Heart left ventricle (tissue), 16 donors: ENCODE measurements at regions not wholly inside any gene's neighbourhood (a gene's known extent, or its start where the extent isn't known, plus 50 kb on each side); places are given as distances from the start of the nearest gene placed in this dataset.
A peak's percentile ranks its signal among the peaks of the same experiment; 100 is the strongest.

Experiments used
- ATAC-seq, 4 donors: fragments of 200-7000 bp; cut with Tn5 transposase; one replicate each; pipeline ENCODE4 v1.9.1; 2020 to 2022; ENCODE audit warnings: moderate library complexity in 4 of 4, mild to moderate bottlenecking in 3 of 4, moderate number of reproducible peaks in 1 of 4
- DNase-seq, 5 donors: peaks; one replicate each; pipeline ENCODE4 v3.0.0-alpha.2; 2020
- H3K27ac ChIP-seq, 12 donors: fragments of 200-600 bp; sonication (generic) in 4 of 12; one replicate each; pipeline versions ENCODE4 v1.5.0 to v1.8.0; 2016 to 2022; ENCODE audit warnings: mild to moderate bottlenecking in 2 of 12
- H3K27me3 ChIP-seq, 9 donors: fragments of 200-600 bp; sonication (generic) in 2 of 9; one replicate each; pipeline versions ENCODE4 v1.5.1 to v1.8.0; 2016 to 2022; ENCODE audit warnings: mild to moderate bottlenecking in 3 of 9
- H3K36me3 ChIP-seq, 9 donors: fragments of 200-600 bp; sonication (generic) in 2 of 9; one replicate each; pipeline versions ENCODE4 v1.5.0 to v1.8.0; 2018 to 2022; ENCODE audit warnings: mild to moderate bottlenecking in 2 of 9
- H3K4me1 ChIP-seq, 12 donors: fragments of 200-600 bp; sonication (generic) in 4 of 12; one replicate each; pipeline versions ENCODE4 v1.5.0 to v1.8.0; 2016 to 2022; ENCODE audit warnings: mild to moderate bottlenecking in 3 of 12
- H3K4me3 ChIP-seq, 12 donors: fragments of 200-600 bp; sonication (generic) in 4 of 12; one replicate each; pipeline versions ENCODE4 v1.5.0 to v1.8.0; 2017 to 2022; ENCODE audit warnings: mild to moderate bottlenecking in 9 of 12, moderate library complexity in 4 of 12
- H3K9me3 ChIP-seq, 12 donors: fragments of 200-600 bp; sonication (generic) in 4 of 12; one replicate each; pipeline versions ENCODE4 v1.5.0 to v1.8.0; 2016 to 2022; ENCODE audit warnings: mild to moderate bottlenecking in 1 of 12
- POLR2A ChIP-seq, 2 donors: fragments of 450-650 bp; IDR thresholded peaks; one replicate each; pipeline ENCODE4 v1.6.1; 2017; ENCODE audit warnings: antibody characterized with exemption in 2 of 2, mild to moderate bottlenecking in 2 of 2, moderate library complexity in 2 of 2
- WGBS, 4 donors: extraction: QIAGEN DNeasy Blood & Tissue Kit in 2 of 4; methylation state at CpG; one replicate each; pipeline versions ENCODE4 v1.1.5 to v1.1.7; 2013 to 2018; 5-methylcytosine and 5-hydroxymethylcytosine counted together
- intact Hi-C, 10 donors: fragments of 100-400 bp; cut with DNase I; formaldehyde crosslinking; loops; one replicate each; pipeline versions ENCODE4 v1.11.1 to v1.14.2; 2022
- TF ChIP-seq, protein P1 (sequence below), 12 donors: fragments of 200-600 bp; sonication (generic) in 4 of 12; IDR thresholded peaks; one replicate each; pipeline versions ENCODE4 v1.5.0 to v1.8.0; 2018 to 2022; ENCODE audit warnings: antibody characterized with exemption in 12 of 12, mild to moderate bottlenecking in 5 of 12
- donor health status: ischemic (EF 13 %, LVEDD 7.1; RV severe dilation, severe dysfunction).
- donor health status: healthy with polysubstance abuse.
- donor health status: DM: no; HTN: yes; CAD: no.
- donor health status: DM: no; HTN: no; CAD: no.
- donor health status: ischemic (EF 25% LVEDD 6.9; RV normal size, moderate dysfunction).
- donor health status: ischemic (EF 25% LVEDD 5.7; RV mildly dilated, moderate dysfunction).
- donor health status: healthy.
- donor health status: DM: yes; HTN: yes; CAD: no.
- donor health status: ischemic (EF 35%, LVEDD 5.7; RV mildly dilated, moderate dysfunction).
- donor health status: nonischemic (EF 11% LVEDD 7.7; RV severe dilation, severe dysfunction).
- donor health status: DM: yes; HTN: yes; CAD: no.
- donor health status: PGD.
- donor health status: ischemic (EF 29% LVEDD 5.4; RV normal size, mild dysfunction).
- donor health status: nonischemic (EF 23%, LVEDD 6.1; RV moderate dilation, normal function).

DNA sequence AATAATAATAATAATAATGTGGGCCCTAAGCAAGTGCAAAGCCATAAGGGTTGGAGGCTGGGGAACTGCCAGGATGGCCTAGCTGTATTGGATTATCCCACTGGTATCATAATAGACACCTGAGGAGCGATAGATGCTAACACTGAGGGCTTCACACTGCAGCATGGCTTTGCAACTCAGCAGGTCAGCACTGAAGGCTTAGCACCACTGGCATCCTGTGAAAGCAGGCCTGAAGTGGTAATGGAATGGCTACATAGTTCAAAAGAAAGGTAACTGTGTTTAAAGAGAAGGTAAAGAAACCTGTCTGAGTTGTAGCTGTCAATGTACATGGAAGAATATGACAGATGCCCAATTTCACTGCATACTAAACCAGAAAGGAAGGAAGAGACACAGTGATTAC is 359.0 kb downstream of the OSTF1 start:
- no peaks in the 10 kb centered on the region for H3K36me3 ChIP-seq
- no peaks in the 10 kb centered on the region for H3K27me3 ChIP-seq
- intact Hi-C loops, result no loop called here
- WGBS, 4 donors, result 76 to 97% (median 93%) methylated on average over 1 of the region's 1 CpG
- no peak overlapping the region for H3K4me3 ChIP-seq
- peak overlapping the region in 4 of 12 donors; percentile 6 to 43 (median 31) for H3K27ac ChIP-seq
- DNase-seq (no peak), ATAC-seq (no peak)
- TF ChIP-seq POLR2A (IDR thresholded peaks at IDR 0.05), result no peak
- TF ChIP-seq, protein P1, sequence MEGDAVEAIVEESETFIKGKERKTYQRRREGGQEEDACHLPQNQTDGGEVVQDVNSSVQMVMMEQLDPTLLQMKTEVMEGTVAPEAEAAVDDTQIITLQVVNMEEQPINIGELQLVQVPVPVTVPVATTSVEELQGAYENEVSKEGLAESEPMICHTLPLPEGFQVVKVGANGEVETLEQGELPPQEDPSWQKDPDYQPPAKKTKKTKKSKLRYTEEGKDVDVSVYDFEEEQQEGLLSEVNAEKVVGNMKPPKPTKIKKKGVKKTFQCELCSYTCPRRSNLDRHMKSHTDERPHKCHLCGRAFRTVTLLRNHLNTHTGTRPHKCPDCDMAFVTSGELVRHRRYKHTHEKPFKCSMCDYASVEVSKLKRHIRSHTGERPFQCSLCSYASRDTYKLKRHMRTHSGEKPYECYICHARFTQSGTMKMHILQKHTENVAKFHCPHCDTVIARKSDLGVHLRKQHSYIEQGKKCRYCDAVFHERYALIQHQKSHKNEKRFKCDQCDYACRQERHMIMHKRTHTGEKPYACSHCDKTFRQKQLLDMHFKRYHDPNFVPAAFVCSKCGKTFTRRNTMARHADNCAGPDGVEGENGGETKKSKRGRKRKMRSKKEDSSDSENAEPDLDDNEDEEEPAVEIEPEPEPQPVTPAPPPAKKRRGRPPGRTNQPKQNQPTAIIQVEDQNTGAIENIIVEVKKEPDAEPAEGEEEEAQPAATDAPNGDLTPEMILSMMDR (IDR thresholded peaks at IDR 0.05), result no peak
- peaks cover 0 to 38% (median 15%) of the 10 kb centered on the region in 12 donors for H3K4me1 ChIP-seq
- no peaks in the 10 kb centered on the region for H3K9me3 ChIP-seq

DNA sequence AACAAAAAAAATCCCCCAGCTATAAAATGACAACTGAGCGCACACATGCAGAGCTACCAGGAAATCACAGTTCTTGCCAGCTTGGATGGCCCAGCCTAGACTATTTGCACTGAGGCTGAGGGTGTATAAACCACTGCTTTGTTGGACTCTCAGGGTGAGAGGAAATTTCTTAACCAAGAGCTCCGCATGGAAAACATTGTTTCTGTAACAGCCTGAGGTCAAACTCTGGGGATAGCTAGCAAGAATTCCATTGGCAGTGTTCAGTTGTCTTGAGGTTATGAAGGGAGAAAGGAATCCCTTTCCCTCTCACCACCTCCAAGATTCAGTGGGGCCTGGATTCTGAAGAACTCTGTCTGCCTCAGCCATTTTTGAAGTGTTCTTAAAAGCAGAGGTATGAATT is 360.0 kb downstream of the OSTF1 start:
- Histone ChIP-seq H3K4me1 (peaks cover 0 to 48% (median 16%) of the 10 kb centered on the region in 12 donors), H3K27me3 (no peaks in the 10 kb centered on the region), H3K4me3 (no peak overlapping the region), H3K27ac (peak overlapping the region in 6 of 12 donors; percentile 3 to 43 (median 31)), H3K9me3 (no peaks in the 10 kb centered on the region), H3K36me3 (no peaks in the 10 kb centered on the region)
- ATAC-seq, result peak; percentile 28 to 73 (median 50)
- WGBS, 4 donors, result 59 to 68% (median 61%) methylated on average over 2 of the region's 2 CpGs
- intact Hi-C loops, result no loop called here
- DNase-seq, result no peak
- TF ChIP-seq, protein P1 (IDR thresholded peaks at IDR 0.05), result no peak

DNA sequence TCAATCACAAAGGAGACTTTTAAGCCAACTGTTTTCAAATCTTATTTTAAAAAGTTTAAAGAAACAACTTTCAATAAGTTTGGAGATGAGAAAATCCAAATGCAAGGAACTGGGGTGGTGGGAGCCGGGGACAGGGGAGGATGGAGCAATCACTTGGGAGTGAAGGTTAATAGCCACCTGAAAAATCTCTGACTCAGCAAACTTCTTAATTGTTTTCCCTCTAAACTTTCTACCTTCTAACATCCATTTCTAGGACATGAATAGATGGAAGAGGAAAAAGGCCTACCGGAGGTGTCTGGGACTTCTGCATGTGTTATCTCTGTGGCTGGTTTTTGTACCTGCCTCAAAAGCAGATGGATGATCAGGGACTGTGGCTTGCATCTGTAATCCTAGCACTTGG is 360.6 kb downstream of the OSTF1 start:
- intact Hi-C loops, result no loop called here
- peaks cover 0 to 48% (median 16%) of the 10 kb centered on the region in 12 donors for H3K4me1 ChIP-seq
- H3K4me3 ChIP-seq, result no peak overlapping the region
- H3K36me3 ChIP-seq, result no peaks in the 10 kb centered on the region
- 83 to 92% (median 90%) methylated on average over 2 of the region's 2 CpGs for WGBS, 4 donors
- H3K27me3 ChIP-seq, result no peaks in the 10 kb centered on the region
- H3K9me3 ChIP-seq, result no peaks in the 10 kb centered on the region
- no peak for TF ChIP-seq POLR2A (IDR thresholded peaks at IDR 0.05)
- TF ChIP-seq, protein P1 (IDR thresholded peaks at IDR 0.05), result no peak
- ATAC-seq, result no peak
- peak overlapping the region in 3 of 12 donors; percentile 3 to 39 (median 18) for H3K27ac ChIP-seq
- no peak for DNase-seq

DNA sequence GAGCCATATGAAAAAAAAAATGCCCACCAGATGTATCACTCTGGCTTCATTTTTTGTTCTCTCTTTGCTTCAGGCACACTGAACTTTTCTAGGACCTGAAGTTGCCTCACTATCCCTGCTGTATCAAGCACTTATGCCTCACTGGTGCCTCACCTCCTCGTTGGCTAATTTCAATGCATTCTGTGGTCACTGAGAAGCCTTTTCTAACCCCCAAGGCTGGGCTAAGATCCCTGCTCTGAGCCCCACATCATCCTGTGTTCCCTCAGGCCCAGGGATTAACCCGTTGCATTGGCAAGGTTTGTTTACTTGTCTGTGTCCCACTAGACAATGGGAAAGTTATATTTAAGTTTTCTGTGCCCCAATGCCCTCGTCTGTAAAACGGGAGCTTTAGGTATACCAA is 362.7 kb downstream of the OSTF1 start:
- no peak overlapping the region for H3K4me3 ChIP-seq
- H3K27me3 ChIP-seq, result no peaks in the 10 kb centered on the region
- H3K9me3 ChIP-seq, result no peaks in the 10 kb centered on the region
- DNase-seq, result no peak
- intact Hi-C loops, result no loop called here
- no peaks in the 10 kb centered on the region for H3K36me3 ChIP-seq
- TF ChIP-seq, protein P1 (IDR thresholded peaks at IDR 0.05), result no peak
- no peak for TF ChIP-seq POLR2A (IDR thresholded peaks at IDR 0.05)
- no peak for ATAC-seq
- H3K27ac ChIP-seq, result no peak overlapping the region
- WGBS, 4 donors, result 41 to 54% (median 50%) methylated on average over 4 of the region's 4 CpGs
- H3K4me1 ChIP-seq, result peaks cover 0 to 53% (median 17%) of the 10 kb centered on the region in 12 donors
